GM19023 (cell line): ENCODE measurements at regions not wholly inside any gene's neighbourhood (a gene's known extent, or its start where the extent isn't known, plus 50 kb on each side); places are given as distances from the start of the nearest gene placed in this dataset.
A peak's percentile ranks its signal among the peaks of the same experiment; 100 is the strongest.

ENCODE experiments used
- ATAC-seq: cut with Tn5 transposase; IDR thresholded peaks from one replicate; pipeline ENCODE4 v1.9.1; 2021; ENCODE audit warnings: mild to moderate bottlenecking, moderate library complexity; ENCODE audit not compliant: unreplicated experiment

GRCh38 chr15:94177112-94177511 is 54.2 kb upstream of the MCTP2 start:
- ATAC-seq, result no peak

- no peak for ATAC-seq
These were observed 55.9 kb upstream of the MCTP2 start for GRCh38 chr15:94175420-94175819.

GRCh38 chr15:94174399-94174802 is 57.0 kb upstream of the MCTP2 start:
- peak; percentile 85 for ATAC-seq

GRCh38 chr15:94168250-94168649 is 63.1 kb upstream of the MCTP2 start:
- no peak for ATAC-seq

- ATAC-seq, result no peak
These were observed 66.4 kb upstream of the MCTP2 start for GRCh38 chr15:94164971-94165370.

GRCh38 chr15:94164202-94164807 is 67.1 kb upstream of the MCTP2 start:
- ATAC-seq, result no peak

- ATAC-seq, result no peak
These were observed 68.4 kb upstream of the MCTP2 start for GRCh38 chr15:94162939-94163338.

GRCh38 chr15:94154255-94154654 is 77.1 kb upstream of the MCTP2 start:
- no peak for ATAC-seq

GRCh38 chr15:94145046-94145445 is 86.3 kb upstream of the MCTP2 start:
- ATAC-seq, result no peak

- no peak for ATAC-seq
These were observed 89.6 kb upstream of the MCTP2 start for GRCh38 chr15:94141802-94142201.

GRCh38 chr15:94135486-94136147 is 95.7 kb upstream of the MCTP2 start:
- no peak for ATAC-seq

GRCh38 chr15:94131875-94132274 is 99.5 kb upstream of the MCTP2 start:
- no peak for ATAC-seq

GRCh38 chr15:94130504-94130903 is 100.9 kb upstream of the MCTP2 start:
- no peak for ATAC-seq

- no peak for ATAC-seq
These were observed 104.4 kb upstream of the MCTP2 start for GRCh38 chr15:94127006-94127405.

- ATAC-seq, result no peak
These were observed 105.7 kb upstream of the MCTP2 start for GRCh38 chr15:94125698-94126097.

GRCh38 chr15:94125156-94125555 is 106.2 kb upstream of the MCTP2 start:
- ATAC-seq, result no peak

GRCh38 chr15:94122516-94122915 is 108.8 kb upstream of the MCTP2 start:
- no peak for ATAC-seq

- peak; percentile 98 for ATAC-seq
These were observed 111.2 kb upstream of the MCTP2 start for GRCh38 chr15:94119923-94120775.

- no peak for ATAC-seq
These were observed 112.0 kb upstream of the MCTP2 start for GRCh38 chr15:94119298-94119811.

GRCh38 chr15:94110476-94111130 is 120.8 kb upstream of the MCTP2 start:
- no peak for ATAC-seq

GRCh38 chr15:94107652-94108051 is 123.7 kb upstream of the MCTP2 start:
- ATAC-seq, result no peak
